Testis (tissue), 2 donors: ENCODE measurements at regions not wholly inside any gene's neighbourhood (a gene's known extent, or its start where the extent isn't known, plus 50 kb on each side); places are given as distances from the start of the nearest gene placed in this dataset.

Source experiments
- DNase-seq: peaks from one replicate; pipeline ENCODE4 v3.0.0-alpha.2; 2019
- H3K27ac ChIP-seq, 2 donors: fragments of 200-600 bp; sonication (generic); one replicate each; pipeline ENCODE4 v1.5.1; 2019
- H3K27me3 ChIP-seq: fragments of 200-600 bp; sonication (generic); one replicate; pipeline ENCODE4 v1.5.1; 2019
- H3K36me3 ChIP-seq: fragments of 200-600 bp; sonication (generic); one replicate; pipeline ENCODE4 v1.5.1; 2017; ENCODE audit warnings: low read depth; ENCODE audit errors: missing control alignments
- H3K4me1 ChIP-seq: fragments of 200-600 bp; sonication (generic); one replicate; pipeline ENCODE4 v1.5.1; 2019
- H3K4me3 ChIP-seq, 2 donors: fragments of 200-600 bp; sonication (generic); one replicate each; pipeline ENCODE4 v1.5.1; 2017 to 2019
- H3K9me3 ChIP-seq: fragments of 200-600 bp; sonication (generic); one replicate; pipeline ENCODE4 v1.5.1; 2017
- CTCF ChIP-seq, 3 experiments: fragments of 450-650 bp in 2 of 3; fragments of 200-600 bp in 1 of 3; sonication (generic) in 1 of 3; IDR thresholded peaks; one replicate each; pipeline ENCODE4 v1.5.1; 2016 to 2019; ENCODE audit warnings: antibody characterized with exemption in 3 of 3, mild to moderate bottlenecking in 2 of 3, moderate library complexity in 1 of 3
- POLR2A ChIP-seq: fragments of 450-650 bp; IDR thresholded peaks from one replicate; pipeline ENCODE4 v1.6.1; 2017; ENCODE audit warnings: antibody characterized with exemption, mild to moderate bottlenecking, moderate library complexity
- WGBS, 2 donors: methylation state at CpG; one replicate each; pipeline ENCODE4 v1.1.5; 2018; 5-methylcytosine and 5-hydroxymethylcytosine counted together
- intact Hi-C: fragments of 100-400 bp; cut with DNase I; formaldehyde crosslinking; loops from one replicate; pipeline ENCODE4 v1.15.1; 2023; ENCODE audit warnings: low total_unique reads

GRCh38 chr1:228930479-228930957 is 195.2 kb downstream of the RHOU start:
- intact Hi-C loops = no loop called here
- WGBS, 2 donors = 63 to 73% methylated on average over 10 of the region's 10 CpGs
- H3K27me3 ChIP-seq = no peaks in the 10 kb centered on the region
- no peaks in the 10 kb centered on the region for H3K36me3 ChIP-seq
- TF ChIP-seq CTCF (IDR thresholded peaks at IDR 0.05) = no peak
- no peak for TF ChIP-seq POLR2A
- H3K27ac ChIP-seq = no peak overlapping the region
- no peaks in the 10 kb centered on the region for H3K9me3 ChIP-seq
- no peak for DNase-seq
- no peaks in the 10 kb centered on the region for H3K4me1 ChIP-seq
- H3K4me3 ChIP-seq = no peak overlapping the region

- TF ChIP-seq POLR2A = no peak
- TF ChIP-seq CTCF (IDR thresholded peaks at IDR 0.05) = no peak
- no peaks in the 10 kb centered on the region for H3K27me3 ChIP-seq
- H3K4me1 ChIP-seq = peaks cover 7% of the 10 kb centered on the region
- no peak overlapping the region for H3K4me3 ChIP-seq
- no peak overlapping the region for H3K27ac ChIP-seq
- intact Hi-C loops = no loop called here
- 91% methylated on average over 3 of the region's 3 CpGs for WGBS, 2 donors
- H3K9me3 ChIP-seq = no peaks in the 10 kb centered on the region
- no peak for DNase-seq
- H3K36me3 ChIP-seq = no peaks in the 10 kb centered on the region
Measured at GRCh38 chr1:228933753-228934152, 198.5 kb downstream of the RHOU start.

GRCh38 chr1:228935198-228935663 is 200.0 kb downstream of the RHOU start:
- intact Hi-C loops = no loop called here
- H3K4me1 ChIP-seq = peaks cover 7% of the 10 kb centered on the region
- no peaks in the 10 kb centered on the region for H3K36me3 ChIP-seq
- no peak for TF ChIP-seq POLR2A
- 87 to 93% methylated on average over 4 of the region's 4 CpGs for WGBS, 2 donors
- no peaks in the 10 kb centered on the region for H3K27me3 ChIP-seq
- no peak overlapping the region for H3K4me3 ChIP-seq
- no peaks in the 10 kb centered on the region for H3K9me3 ChIP-seq
- H3K27ac ChIP-seq = no peak overlapping the region
- no peak for DNase-seq

GRCh38 chr1:228935855-228936727 is 200.8 kb downstream of the RHOU start:
- no peak for DNase-seq
- TF ChIP-seq CTCF (IDR thresholded peaks at IDR 0.05) (no peak), POLR2A (no peak)
- Histone ChIP-seq H3K9me3 (no peaks in the 10 kb centered on the region), H3K27me3 (no peaks in the 10 kb centered on the region), H3K27ac (no peak overlapping the region), H3K4me3 (no peak overlapping the region), H3K4me1 (peaks cover 7% of the 10 kb centered on the region), H3K36me3 (no peaks in the 10 kb centered on the region)
- intact Hi-C loops = no loop called here
- 71 to 72% methylated on average over 15 of the region's 15 CpGs for WGBS, 2 donors

GRCh38 chr1:228936881-228937280 is 201.6 kb downstream of the RHOU start:
- intact Hi-C loops = no loop called here
- Histone ChIP-seq H3K9me3 (no peaks in the 10 kb centered on the region), H3K36me3 (no peaks in the 10 kb centered on the region), H3K4me3 (no peak overlapping the region), H3K27me3 (no peaks in the 10 kb centered on the region), H3K27ac (no peak overlapping the region), H3K4me1 (peaks cover 7% of the 10 kb centered on the region)
- no peak for DNase-seq
- TF ChIP-seq CTCF (IDR thresholded peaks at IDR 0.05) = no peak
- TF ChIP-seq POLR2A = no peak
- WGBS, 2 donors = 90 to 95% methylated on average over 6 of the region's 6 CpGs
